AG08395 (cell line): ENCODE measurements at regions not wholly inside any gene's neighbourhood (a gene's known extent, or its start where the extent isn't known, plus 50 kb on each side); places are given as distances from the start of the nearest gene placed in this dataset.
"Not testable (repeated sequence)": the region's sequence is repeated elsewhere in the genome, so short reads cannot be mapped to it uniquely, and the experiment has no call there.

Experiments used
- DNase-seq: peaks from one replicate; pipeline ENCODE4 v3.0.0; 2012; ENCODE audit warnings: mixed read lengths, low spot score

DNA sequence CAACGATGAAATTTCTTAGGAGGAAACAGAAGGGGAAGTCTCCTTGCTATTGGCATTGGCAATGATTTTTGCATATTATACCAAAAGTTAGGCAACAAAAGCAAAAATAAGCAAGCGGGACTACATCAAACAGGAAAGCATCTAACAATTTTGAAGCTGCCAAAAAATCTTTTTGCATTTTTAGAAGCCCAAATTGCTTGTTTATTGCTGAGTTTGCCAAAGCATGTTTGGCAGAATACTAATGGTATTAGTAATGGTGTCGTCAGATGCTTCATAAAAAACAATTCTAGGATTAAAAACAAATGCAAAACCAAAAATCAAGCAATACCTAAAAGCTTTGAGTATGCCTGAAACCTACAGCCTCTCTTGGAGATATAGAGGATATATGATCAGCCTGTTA, 80.0 kb downstream of the GALR1 start:
- DNase-seq = no peak

DNA sequence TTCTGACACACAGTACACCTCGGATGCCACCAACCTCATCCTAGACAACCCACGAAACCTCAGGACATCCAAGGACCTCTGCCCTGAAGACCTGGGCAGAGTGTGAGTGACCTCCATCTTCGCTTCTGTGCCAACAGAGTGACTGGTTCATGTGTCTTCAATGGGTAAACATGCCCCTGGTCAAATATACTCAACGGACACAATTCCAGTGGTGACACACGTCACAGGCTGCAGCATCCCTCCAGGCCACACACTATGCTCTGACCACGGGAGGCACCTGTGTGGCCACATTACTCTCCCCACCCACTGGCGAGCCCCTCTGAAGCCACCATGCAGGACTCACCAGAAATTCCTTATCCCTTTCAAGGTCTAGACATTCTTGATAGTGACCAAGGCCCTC, 85.2 kb downstream of the GALR1 start:
- no peak for DNase-seq

- no peak for DNase-seq
These were observed 88.0 kb downstream of the GALR1 start for GRCh38 chr18:77337604-77338003.

- no peak for DNase-seq
These were observed 89.4 kb downstream of the GALR1 start for GRCh38 chr18:77339093-77339492.

GRCh38 chr18:77339623-77340022, 90.0 kb downstream of the GALR1 start:
- no peak for DNase-seq

GRCh38 chr18:77340815-77341214, 91.2 kb downstream of the GALR1 start:
- DNase-seq = no peak

DNA sequence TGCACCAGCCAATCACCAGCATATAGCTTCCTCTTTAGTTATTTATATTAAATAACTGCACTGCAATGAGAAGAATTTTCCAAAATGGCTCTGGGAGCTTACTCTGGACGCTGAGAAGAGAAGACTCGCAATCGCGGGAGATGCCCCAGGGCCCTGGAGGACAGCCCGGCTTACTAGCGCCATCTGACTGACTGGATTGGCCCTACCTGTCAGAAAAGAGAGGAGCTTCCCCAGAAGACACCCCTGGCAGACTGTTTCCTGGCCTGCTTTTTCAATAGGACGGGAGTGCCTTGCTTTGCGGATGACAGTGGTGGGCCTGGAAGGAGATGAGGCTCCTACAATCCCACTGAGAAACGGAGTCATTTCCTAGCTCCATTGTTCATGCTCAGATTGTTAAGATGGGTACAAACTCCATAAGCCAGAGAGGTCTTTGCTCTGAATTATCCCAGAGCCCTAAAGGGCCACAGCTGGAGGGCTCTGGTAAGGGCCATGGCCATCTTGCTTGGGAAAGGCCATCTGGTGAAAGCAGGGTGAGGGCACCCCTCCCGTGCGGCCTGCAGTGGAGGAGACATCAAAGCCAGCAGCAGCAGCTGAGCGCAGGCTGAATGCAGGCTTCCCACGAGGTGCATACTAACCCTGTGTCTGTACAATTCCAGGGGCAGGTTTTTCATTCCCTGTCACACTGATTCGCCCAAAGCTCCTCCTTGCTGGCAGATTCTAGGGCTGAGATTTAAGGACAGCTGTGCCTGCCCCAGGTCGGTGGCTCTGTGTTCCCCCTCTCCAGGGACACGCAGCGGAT, 92.1 kb downstream of the GALR1 start:
- DNase-seq = no peak

DNA sequence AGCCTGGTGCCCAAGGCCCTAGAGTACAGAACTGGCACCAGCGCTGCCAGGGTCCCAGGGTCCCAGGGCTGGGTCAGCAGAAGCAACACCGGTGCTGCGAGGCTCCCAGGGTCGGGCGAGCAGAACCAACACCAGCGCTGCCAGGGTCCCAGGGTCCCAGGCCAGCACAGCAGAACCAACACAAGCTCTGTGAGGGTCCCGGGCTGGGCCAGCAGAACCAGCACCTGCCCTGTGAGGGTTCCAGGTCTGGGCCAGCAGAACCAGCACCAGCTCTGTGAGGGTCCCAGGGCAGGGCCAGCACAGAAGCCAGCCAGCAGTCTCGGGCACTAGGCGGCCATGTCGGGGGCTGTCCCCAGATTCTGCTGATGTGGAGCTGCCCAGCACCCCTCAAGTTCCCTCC, 93.1 kb downstream of the GALR1 start:
- DNase-seq = no peak

GRCh38 chr18:77343846-77344510, 94.3 kb downstream of the GALR1 start:
- no peak for DNase-seq

DNA sequence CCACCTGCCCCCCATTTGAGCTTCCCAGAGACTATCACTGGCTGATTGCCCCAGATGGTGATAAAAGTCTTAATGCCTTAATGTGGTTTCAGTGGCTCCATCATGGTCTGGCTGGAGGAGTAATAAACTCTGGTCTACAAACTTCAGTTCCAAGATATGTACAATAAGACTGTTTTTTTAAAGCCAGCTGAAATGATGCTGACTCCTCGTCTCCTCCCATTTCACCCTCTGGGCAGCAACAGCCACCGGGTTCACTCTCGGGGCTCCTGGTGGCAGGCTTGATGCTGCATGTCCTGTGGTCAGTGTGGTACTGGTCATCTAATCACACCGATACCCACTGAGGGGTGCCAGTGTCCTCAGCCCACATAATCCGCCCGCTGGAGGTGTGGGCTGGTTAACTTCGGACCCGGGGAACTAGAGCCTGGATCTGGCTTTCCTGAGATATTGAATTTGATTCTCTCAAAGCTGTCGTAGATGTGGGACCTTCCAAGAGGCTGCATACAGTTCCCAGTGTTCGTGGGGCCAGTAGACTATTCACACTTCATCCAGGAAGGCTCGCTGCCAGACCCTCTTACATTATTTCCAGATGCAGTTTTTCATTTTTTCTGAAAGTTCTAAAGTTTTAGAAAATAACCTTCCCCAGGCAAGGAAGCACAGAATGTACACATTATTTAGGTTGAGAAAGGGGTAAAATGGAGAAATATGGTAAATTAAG, 95.3 kb downstream of the GALR1 start:
- peak; percentile 21 for DNase-seq

DNA sequence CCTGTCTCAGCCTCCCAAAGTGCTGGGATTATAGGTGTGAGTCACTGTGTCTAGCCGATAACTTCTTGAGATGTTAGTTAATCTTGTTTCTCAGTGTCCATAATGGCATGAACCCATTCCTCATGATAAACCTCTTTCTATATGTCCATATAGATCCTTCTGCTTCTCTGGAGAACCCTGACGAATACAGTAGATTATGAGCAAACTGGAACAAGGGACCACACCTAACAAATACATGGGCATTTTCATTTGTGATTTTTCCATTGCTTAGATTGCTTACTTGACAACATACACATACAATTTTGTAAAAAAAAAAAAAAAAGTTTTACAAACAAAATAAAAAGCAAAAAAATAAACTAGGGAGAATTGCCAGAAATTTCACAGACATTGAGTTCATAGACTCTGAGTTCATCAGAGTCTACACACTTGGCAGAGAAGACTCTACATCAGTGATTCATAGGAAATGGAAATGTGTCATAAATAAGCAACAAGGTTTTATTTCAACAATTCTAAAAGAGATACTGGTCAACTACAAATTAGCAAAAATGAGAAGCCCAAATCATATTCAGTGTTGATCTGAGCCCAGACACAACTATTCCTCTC, 96.7 kb downstream of the GALR1 start:
- DNase-seq = peak; percentile 65

DNA sequence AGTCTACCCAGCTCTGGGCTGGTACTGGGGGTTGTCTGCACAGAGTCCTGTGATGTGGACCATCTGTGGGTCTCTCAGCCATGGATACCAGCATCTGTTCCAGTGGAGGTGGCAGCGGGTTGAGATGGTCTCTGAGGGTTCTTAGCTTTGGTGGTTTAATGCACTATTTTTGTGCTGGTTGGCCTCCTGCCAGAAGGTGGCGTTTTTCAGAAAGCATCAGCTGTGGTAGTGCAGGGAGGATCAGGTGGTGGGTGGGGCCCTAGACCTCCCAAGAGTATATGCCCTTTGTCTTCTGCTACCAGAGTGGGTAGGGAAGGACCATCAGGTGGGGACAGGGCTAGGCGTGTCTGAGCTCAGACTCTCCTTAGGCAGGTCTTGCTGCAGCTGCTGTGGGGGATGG, 103.7 kb downstream of the GALR1 start:
- DNase-seq = not testable (repeated sequence)

DNA sequence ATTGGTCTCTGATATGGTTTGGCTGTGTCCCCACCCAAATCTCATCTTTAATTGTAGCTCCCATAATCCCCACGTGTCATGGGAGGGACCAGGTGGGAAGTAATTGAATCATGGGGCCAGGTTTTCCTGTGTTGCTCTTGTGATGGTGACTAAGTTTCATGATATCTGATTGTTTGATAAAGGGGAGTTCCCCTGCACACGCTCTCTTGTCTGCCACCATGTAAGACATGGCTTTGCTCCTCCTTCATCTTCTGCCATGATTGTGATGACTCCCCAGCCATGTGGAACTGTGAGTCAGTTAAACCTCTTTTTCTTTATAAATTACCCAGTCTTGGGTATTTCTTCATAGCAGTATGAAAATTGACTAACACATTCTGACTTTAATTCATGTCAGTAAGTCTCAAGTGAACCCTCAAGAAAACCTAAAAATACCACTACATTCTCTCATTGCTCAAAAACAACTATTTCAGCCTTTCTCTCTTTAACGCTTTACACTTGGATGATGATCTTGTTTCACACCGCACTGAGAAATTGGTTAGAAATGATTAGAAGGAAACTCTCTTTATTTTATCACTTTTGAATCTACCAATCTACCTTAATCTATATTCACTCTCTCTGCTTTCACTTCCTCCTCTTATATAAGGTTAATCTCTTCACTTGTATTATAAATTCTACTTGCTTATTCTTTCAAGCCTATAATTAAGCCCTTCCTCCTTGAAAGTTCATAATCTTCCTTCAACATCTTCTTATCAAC, 110.1 kb downstream of the GALR1 start:
- DNase-seq = no peak

DNA sequence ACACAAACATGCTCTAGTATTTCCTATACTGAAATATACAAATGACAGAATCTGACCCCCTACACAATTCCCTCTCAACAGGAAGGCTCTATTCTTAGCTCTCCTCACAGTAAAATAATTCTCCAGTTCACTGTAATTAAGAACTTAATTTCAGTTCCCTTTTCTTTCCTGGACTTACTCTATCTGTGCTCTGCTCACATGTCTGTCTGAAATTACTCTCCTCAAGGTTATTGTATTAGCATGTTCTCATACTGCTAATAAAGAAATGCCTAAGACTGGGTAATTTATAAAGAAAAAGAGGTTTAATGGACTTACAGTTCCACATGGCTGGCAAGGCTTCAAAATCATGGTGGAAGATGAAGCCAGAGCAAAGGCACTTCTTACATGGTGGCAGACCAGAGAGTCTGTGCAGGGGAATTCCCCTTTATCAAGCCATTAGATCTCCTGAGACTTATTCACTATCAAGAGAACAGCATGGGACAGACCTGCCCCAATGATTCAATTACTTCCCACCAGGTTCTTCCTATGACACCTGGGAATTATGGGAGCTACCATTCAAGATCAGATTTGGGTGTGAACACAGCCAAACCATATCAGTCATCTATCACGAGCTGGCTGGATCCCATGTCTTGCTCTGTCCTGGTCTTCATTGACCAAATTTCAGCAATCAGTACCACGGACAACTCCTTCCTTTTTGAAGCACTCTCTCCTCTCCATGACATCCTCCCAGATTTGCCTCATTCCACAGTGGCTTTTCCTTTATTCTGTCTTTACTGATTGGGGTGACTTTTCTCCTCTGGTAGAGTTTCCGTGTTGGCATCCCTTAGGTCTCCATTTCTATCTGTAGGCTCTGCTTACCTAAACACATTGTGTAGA, 110.9 kb downstream of the GALR1 start:
- no peak for DNase-seq

GRCh38 chr18:77361382-77361781, 111.7 kb downstream of the GALR1 start:
- DNase-seq = no peak

GRCh38 chr18:77365667-77366066, 116.0 kb downstream of the GALR1 start:
- DNase-seq = no peak

DNA sequence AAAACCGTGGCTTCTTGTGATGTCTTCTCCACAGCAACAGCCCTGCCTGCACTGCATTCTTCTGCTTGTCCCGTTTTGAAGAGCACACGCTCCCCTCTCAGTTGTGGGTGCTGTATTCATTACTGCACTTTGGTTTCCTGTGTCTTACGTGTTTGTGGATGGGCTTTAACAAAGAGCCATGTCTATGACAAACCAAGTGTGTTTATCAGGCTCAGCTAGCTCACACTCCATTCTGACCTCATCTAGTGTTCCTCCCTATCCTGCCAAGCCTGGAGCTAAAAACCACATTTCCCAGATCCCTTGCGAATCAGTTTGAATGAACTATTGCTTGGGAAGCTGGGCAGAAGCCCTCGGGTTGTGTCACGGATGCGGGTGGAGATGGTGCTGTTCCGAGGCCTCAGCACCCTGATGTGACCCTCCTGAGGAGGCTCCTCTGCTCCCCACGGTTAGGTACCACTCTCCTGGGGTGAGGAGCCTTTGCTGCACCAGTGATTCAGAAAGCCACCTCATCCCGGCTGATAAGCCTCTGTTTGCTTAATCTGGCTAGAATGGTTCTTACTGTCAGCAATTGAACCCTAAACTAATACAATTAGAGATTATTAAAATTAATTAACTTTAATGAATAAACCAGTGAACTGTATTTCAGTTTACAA, 116.5 kb downstream of the GALR1 start:
- DNase-seq = peak; percentile 13

DNA sequence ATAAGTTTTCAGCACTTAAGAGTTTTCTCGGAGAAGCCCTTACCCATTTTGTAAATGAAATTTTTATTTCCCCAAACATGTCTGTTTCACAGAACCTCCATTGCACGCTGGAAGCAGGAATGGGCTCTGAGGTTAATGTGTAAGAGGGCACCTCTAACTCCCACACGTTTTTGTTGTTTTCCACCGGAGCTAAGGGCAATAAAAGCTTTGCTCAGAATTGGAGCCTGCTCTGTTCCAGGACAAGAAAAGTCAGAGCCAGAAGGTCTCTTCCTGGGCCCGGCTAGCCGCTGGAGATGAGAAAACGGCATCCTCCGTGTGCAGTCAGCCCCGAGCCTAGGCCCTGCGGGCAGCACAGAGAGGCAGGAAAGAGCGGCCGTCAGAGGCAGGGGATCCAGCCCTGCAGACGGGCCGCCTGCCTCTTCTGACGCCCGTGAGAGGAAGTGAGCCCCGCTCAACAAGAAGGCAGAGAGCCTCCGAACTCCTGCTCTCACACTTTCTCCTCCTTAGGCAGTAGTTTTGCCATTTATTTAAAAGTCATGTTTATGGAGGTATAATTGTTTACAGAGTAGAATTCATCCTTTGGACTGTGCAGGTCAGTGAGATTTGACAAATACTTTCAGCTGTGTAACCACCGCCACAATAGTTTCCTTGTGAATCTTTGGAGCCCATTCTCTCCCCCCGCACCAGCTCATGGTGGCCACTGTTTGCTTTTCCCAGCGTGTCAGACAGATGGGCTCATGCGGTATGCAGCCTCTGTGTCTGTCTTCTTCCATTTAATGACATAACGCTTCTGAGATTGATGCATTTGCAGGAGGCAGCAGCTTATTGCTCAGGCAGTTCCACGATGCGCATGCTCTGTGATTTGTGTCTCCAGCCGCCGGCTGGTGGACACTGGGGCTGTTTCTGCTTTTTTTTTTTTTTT, 117.3 kb downstream of the GALR1 start:
- peak; percentile 64 for DNase-seq

- DNase-seq = no peak
These were observed 120.0 kb downstream of the GALR1 start for GRCh38 chr18:77369644-77370043.
